Parathyroid adenoma (tissue), 2 donors: ENCODE measurements at regions not wholly inside any gene's neighbourhood (a gene's known extent, or its start where the extent isn't known, plus 50 kb on each side); places are given as distances from the start of the nearest gene placed in this dataset.

Experiments
- H2AFZ ChIP-seq: fragments of 300-600 bp; sonication (generic); one replicate; pipeline ENCODE4 v1.7.0; 2017; ENCODE audit warnings: antibody characterized with exemption, mild to moderate bottlenecking
- H3K27ac ChIP-seq: fragments of 300-600 bp; sonication (generic); one replicate; pipeline ENCODE4 v1.7.0; 2017
- H3K27me3 ChIP-seq: fragments of 300-600 bp; sonication (generic); one replicate; pipeline ENCODE4 v1.7.0; 2017; ENCODE audit warnings: low read length; ENCODE audit not compliant: control insufficient read depth, insufficient read depth
- H3K36me3 ChIP-seq: fragments of 300-600 bp; sonication (generic); one replicate; pipeline ENCODE4 v1.7.0; 2017; ENCODE audit warnings: low read length; ENCODE audit not compliant: control insufficient read depth, insufficient read depth
- H3K4me1 ChIP-seq: fragments of 300-600 bp; sonication (generic); one replicate; pipeline ENCODE4 v1.7.0; 2017; ENCODE audit warnings: control low read depth
- H3K4me2 ChIP-seq: fragments of 300-600 bp; sonication (generic); one replicate; pipeline ENCODE4 v1.7.0; 2017; ENCODE audit warnings: low read length
- H3K4me3 ChIP-seq: fragments of 300-600 bp; sonication (generic); one replicate; pipeline ENCODE4 v1.7.0; 2017; ENCODE audit warnings: low read depth, low read length
- H3K79me2 ChIP-seq: fragments of 300-600 bp; sonication (generic); one replicate; pipeline ENCODE4 v1.7.0; 2017; ENCODE audit warnings: control low read depth
- H3K9ac ChIP-seq: fragments of 300-600 bp; sonication (generic); one replicate; pipeline ENCODE4 v1.7.0; 2017; ENCODE audit warnings: mild to moderate bottlenecking
- H3K9me3 ChIP-seq: fragments of 300-600 bp; sonication (generic); one replicate; pipeline ENCODE4 v1.7.0; 2017; ENCODE audit warnings: low read length; ENCODE audit not compliant: control insufficient read depth
- CTCF ChIP-seq: fragments of 300-600 bp; sonication (generic); IDR thresholded peaks from one replicate; pipeline ENCODE4 v1.7.0; 2017; ENCODE audit warnings: antibody characterized with exemption, mild to moderate bottlenecking
- donor health status: primary hyperparathyroidism.

DNA sequence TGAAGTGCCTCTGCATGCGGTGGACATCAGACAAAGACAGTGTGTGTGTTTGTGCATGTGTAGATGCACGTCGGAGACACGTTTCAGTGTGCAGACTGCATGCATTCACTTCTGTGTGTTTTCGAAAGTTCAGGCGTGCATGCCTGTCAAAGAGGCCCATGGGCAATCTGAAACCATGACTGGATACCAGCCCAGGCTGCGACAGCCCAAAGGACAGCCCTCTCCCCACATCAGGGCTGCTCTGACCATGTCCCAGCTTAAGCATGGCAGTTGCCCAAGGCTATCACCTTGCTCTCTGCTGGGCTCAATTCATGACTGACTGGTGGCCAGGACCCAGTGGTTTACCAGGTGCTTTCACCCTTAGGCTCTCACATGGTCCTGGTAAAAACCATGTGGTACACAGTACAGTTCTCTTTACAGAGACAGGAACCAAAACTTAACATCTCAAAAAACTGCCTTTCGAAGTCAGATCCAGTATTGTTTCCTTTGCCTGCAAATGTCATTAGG, 423.7 kb upstream of the CADM1 start:
- Histone ChIP-seq H3K9ac (no peak overlapping the region), H3K36me3 (no peaks in the 10 kb centered on the region)

DNA sequence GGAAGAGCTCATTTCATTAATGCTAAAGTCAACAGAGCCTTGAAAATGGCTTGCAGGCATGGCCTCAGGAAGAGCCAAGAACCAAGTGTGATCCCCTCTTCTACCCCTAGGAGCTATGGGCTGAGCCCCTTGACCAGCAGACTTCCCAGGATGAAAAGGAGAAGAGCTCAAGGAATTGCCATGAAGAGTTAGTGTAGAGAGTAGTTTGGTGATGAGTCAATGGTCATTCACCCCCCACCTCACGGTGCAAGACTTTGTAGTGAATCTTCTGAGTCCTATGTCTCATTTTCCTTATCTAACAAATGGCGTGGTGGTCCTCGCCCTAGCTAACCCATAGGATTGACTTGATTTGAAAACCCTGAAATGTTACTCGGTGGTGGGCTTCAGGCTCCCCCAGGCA, 422.4 kb upstream of the CADM1 start:
- no peak overlapping the region for H3K4me3 ChIP-seq
- no peaks in the 10 kb centered on the region for H3K9me3 ChIP-seq
- H3K79me2 ChIP-seq = no peaks in the 10 kb centered on the region
- H3K27me3 ChIP-seq = no peaks in the 10 kb centered on the region
- no peaks in the 10 kb centered on the region for H3K36me3 ChIP-seq
- no peak for TF ChIP-seq CTCF
- no peak overlapping the region for H3K4me2 ChIP-seq
- no peaks in the 10 kb centered on the region for H3K4me1 ChIP-seq
- H2AFZ ChIP-seq = no peak overlapping the region
- H3K9ac ChIP-seq = no peak overlapping the region
- no peak overlapping the region for H3K27ac ChIP-seq

More for the DNA sequence above, 423.7 kb upstream of the CADM1 start:
- no peaks in the 10 kb centered on the region for H3K4me1 ChIP-seq
- H3K4me3 ChIP-seq = no peak overlapping the region
- no peaks in the 10 kb centered on the region for H3K9me3 ChIP-seq
- TF ChIP-seq CTCF = no peak
- H3K27me3 ChIP-seq = no peaks in the 10 kb centered on the region
- no peak overlapping the region for H2AFZ ChIP-seq
- no peaks in the 10 kb centered on the region for H3K79me2 ChIP-seq
- H3K4me2 ChIP-seq = no peak overlapping the region
- no peak overlapping the region for H3K27ac ChIP-seq

DNA sequence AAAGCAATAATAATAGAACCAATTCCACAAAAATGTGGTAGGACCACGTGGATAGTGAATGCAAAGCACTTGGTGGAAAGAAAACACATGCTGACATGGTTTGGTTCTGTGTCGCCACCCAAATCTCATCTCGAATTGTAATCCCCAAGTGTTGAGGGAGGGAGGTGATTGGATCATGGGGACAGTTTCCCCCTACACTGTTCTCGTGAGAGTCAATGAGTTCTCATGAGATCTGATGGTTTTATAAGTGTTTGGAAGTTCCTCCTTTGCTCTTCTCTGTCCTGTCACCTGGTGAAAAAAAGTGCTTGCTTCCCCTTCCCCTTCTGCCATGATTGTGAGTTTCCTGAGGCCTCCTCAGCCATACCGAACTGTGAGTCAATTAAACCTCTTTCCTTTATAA, 421.9 kb upstream of the CADM1 start:
- no peaks in the 10 kb centered on the region for H3K79me2 ChIP-seq
- no peaks in the 10 kb centered on the region for H3K36me3 ChIP-seq
- no peak overlapping the region for H3K9ac ChIP-seq
- H3K4me2 ChIP-seq = no peak overlapping the region
- no peaks in the 10 kb centered on the region for H3K27me3 ChIP-seq
- no peaks in the 10 kb centered on the region for H3K4me1 ChIP-seq
- H3K27ac ChIP-seq = no peak overlapping the region
- TF ChIP-seq CTCF = no peak
- H3K4me3 ChIP-seq = no peak overlapping the region
- no peaks in the 10 kb centered on the region for H3K9me3 ChIP-seq
- H2AFZ ChIP-seq = no peak overlapping the region

GRCh38 chr11:115925568-115926090, 421.4 kb upstream of the CADM1 start:
- Histone ChIP-seq H3K4me3 (no peak overlapping the region), H2AFZ (no peak overlapping the region), H3K36me3 (no peaks in the 10 kb centered on the region), H3K27me3 (no peaks in the 10 kb centered on the region), H3K4me1 (no peaks in the 10 kb centered on the region), H3K27ac (no peak overlapping the region), H3K9me3 (no peaks in the 10 kb centered on the region), H3K4me2 (no peak overlapping the region), H3K9ac (no peak overlapping the region), H3K79me2 (no peaks in the 10 kb centered on the region)
- TF ChIP-seq CTCF = no peak
